NCI-H526 treated with DMSO at 0.1 percent for 48 hours (cell line): ENCODE measurements at regions not wholly inside any gene's neighbourhood (a gene's known extent, or its start where the extent isn't known, plus 50 kb on each side); places are given as distances from the start of the nearest gene placed in this dataset.
"Not testable (repeated sequence)": the region's sequence is repeated elsewhere in the genome, so short reads cannot be mapped to it uniquely, and the experiment has no call there.

ENCODE experiments used
- DNase-seq: peaks from one replicate; lab custom pipeline; 2025; lab: John Stamatoyannopoulos, UW

DNA sequence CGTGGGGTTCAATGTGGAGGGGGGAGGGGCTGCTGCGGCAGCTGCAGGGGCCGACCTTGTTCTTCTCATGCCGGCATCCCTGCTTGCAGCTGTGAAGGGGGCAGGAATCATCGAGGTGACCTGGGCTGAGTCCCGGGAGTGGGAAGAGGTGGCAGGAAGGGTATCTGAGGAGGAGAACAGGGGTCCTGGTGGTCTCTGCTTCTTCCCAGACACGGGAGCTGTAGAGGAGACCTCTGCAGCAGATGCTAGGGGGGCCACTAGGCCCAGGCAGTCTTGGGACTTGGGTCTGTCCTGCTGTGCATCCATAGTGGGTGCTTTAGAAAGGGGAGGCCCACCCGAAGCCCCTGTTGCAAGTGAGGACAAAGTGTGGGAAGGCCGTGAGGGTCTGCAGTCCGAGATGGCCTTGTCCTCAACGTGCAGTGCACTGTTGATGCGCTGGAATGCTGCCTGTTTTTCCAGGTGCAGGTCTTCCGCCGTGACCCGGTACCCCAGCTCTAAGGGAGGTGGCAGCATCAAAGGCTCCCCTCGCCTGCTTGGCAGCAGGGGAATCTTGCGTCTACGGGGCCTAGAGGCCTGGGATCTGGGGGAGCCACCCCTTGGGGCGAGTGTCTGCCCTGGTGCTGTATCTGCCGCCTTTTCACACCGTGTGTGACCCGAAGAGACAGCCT lies 1370.0 kb downstream of the CDH12 start:
- DNase-seq, result not testable (repeated sequence)

DNA sequence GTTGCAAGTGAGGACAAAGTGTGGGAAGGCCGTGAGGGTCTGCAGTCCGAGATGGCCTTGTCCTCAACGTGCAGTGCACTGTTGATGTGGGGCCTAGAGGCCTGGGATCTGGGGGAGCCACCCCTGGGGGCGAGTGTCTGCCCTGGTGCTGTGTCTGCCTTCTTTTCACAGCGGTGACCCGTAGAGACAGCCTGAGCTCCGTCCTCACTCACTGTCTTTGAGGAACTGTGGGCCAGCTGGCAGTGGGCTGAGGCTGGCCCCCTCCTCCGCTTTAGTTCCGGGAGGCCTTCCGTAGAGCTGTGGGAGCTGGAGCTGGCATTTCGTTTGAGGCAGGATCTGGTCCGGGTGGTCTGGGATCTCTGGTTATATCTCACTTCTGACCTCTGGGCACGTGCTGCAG lies 1370.6 kb downstream of the CDH12 start:
- DNase-seq, result not testable (repeated sequence)

DNA sequence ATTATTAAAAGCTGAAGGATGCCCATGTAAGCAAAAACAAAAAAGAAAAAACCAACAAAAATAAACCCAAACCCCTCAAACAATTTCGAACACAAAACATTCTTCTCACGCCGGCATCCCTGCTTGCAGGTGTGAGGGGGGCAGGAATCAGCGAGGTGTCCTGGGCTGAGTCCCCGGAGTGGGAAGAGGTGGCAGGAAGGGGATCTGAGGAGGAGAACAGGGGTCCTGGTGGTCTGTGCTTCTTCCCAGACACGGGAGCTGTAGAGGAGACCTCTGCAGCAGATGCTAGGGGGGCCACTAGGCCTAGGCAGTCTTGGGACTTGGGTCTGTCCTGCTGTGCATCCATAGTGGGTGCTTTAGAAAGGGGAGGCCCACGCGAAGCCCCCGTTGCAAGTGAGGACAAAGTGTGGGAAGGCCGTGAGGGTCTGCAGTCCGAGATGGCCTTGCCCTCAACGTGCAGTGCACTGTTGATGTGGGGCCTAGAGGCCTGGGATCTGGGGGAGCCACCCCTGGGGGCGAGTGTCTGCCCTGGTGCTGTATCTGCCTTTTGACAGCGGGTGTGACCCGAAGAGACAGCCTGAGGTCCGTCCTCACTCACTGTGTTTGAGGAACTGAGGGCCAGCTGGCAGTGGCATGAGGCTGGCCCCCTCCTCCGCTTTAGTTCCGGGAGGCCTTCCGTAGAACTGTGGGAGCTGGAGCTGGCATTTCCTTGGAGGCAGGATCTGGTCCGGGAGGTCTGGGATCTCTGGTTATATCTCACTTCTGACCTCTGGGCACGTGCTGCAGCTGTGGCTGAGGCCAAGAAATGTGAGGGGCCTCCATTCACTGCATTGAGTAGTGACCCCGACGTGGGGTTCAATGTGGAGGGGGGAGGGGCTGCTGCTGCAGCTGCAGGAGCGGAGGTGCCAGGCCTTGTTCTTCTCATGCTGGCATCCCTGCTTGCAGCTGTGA lies 1371.5 kb downstream of the CDH12 start:
- not testable (repeated sequence) for DNase-seq

DNA sequence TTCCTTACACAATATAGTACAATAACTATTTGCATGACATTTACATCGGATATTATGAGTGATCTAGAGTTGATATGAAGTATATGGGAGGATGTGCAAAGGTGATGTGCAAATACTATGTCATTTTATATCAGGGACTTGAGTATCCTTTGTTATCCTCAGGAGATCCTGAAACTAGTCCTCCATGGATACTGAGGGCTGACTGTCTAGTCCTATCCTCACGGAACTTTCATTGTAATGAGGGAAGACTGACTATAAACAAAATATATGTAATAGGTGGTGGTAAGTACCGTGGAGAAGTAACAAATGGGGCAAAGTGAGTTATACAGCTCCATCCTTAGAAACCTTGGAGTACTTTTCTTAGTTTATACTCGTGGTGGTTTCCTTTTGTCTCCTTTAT lies 1373.1 kb downstream of the CDH12 start:
- DNase-seq, result not testable (repeated sequence)

DNA sequence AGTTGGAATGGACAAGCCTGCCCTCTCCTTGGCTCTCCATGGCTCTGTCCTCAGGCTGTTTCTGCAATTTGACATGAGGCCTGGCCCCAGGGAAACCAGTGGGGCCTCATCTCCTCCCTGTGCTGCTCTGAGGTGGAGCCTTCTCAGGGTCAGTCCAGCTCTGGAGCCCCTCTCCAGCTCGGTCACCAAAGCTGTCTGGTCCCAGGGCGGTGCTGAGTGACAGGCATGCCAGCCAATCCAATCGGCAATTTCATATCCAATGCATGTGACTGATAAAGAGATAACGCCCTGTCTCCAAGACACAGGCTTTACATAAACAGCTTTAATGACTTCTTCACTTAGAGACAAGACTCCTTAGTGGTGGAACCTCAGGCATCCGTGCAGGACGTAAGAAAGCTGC lies 1379.2 kb downstream of the CDH12 start:
- not testable (repeated sequence) for DNase-seq

DNA sequence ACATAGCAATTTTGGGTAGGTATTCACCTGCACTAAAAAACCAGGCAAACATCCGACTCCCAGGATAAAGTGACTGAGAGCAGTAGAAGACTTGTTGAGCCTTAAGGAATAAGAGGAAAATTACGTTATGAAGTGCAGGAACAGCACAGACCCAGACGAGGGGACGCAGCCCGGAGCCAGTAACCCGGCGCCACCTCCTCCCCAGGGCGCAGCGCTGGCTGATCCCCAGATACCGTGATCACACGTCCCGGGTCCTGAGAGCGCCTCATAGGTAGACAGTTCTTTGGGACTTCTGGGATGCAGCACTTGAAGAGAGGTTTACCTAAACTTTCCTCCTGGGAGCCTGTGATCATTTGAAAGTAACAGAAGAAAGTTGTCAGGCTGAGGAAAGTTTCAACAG lies 1379.7 kb downstream of the CDH12 start:
- DNase-seq, result not testable (repeated sequence)

DNA sequence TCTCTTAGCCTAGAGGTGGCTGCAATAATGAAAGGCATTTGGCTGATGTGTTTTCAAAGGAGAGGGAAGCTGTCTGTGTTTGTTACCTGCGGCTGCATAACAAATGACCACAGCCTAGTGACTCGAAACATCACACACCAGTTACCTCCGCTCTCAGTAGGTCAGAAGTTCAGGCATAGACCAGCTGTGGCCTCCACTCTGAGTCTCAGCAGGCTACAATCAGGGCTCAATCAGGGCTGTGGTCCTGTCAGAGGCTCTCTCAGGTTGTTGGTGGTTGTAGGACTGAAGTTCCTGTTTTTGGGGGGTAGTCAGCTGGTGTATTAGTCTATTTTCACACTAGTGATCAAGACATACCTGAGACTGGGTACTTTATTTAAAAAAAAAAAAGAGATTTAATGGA lies 1381.5 kb downstream of the CDH12 start:
- DNase-seq, result not testable (repeated sequence)

DNA sequence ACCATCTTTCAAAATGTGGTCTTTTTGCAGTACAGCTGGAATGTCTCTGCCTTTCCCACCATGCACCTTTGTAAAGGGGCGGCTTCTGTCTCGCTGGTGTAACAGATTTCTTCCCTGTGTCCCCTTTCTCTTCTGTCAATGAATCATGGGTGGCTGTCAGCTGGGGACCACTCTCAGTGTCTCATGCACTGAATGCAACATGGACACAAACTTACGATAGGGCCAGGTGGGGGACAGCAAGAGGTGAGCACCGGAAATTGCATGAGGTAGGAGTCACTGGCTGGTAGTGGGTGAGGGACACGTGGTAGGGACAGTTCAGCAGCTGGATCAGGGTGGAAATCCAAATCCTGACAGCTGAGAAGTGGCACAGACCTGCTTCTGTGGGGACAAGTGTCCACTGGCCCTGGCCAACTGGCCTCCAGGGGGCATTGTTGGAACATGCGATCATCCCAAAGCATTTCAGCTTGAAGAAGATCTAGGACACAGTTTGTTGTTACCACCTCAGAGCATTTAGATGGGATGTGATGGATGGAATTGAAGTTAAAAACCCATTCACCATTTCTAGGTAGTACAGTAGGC lies 1383.5 kb downstream of the CDH12 start:
- DNase-seq, result not testable (repeated sequence)

DNA sequence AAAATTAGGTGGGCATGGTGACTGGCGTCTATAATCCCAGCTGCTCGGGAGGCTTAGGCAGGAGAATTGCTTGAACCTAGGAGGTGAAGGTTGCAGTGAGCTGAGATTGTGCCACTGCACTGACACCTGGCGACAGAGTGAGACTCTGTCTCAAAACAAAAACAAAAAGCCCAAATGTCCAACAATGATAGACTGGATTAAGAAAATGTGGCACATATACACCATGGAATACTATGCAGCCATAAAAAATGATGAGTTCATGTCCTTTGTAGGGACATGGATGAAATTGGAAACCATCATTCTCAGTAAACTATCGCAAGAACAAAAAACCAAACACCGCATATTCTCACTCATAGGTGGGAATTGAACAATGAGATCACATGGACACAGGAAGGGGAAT lies 1385.6 kb downstream of the CDH12 start:
- not testable (repeated sequence) for DNase-seq

DNA sequence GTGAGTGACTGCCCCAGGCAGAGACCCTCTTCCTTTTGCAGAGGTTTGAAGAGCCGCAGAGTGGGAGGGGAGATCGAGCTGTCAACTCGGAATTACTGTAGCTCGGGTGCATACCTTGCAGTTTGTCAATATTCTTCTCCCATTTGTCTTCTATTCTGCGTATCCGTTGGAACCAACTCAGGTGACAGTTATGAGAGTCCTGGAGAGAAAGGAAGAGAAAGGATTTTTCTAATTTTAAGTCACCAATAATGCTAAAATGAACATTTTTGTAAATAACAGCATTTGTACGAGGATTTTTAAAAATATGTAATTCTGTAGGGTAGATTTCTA lies 1393.4 kb downstream of the CDH12 start:
- DNase-seq, result not testable (repeated sequence)

DNA sequence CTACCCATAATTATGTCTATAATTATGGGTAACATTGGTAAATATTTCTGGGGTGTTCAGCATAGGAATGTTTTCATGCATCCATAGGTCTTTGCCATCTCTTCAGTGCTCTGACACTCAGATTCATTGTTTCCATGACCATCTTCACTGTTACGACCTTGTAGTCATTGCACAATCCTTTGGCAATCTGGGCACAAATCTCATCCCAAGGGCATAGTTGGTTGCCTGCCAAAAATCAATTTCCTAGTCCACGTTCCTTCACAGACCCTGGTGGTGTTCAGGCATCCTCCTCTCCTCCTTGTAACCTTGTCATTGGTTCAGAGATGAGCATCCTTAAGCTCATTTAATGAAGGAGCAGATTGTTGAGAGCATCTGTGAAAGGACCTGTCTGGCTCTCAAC lies 1400.7 kb downstream of the CDH12 start:
- DNase-seq, result no peak

DNA sequence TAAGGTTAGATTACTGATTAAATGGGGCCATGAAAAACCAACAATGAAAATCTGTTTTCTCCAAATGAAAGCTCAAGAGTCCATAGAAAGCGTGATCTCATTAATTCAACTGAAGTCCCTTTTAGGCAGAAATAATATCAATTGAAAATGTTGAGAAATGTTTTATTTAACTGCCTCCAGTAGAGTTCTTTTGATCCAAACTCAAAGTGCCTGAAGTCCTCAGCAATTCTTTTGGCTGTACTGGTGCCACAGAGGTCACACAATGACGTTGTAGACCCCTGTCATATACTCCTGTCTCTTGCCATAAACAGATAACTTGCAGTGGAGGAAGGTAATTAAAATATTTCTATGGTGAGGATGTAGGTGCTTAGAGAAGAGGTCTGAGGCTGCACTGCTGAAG lies 1420.5 kb downstream of the CDH12 start:
- DNase-seq, result no peak

DNA sequence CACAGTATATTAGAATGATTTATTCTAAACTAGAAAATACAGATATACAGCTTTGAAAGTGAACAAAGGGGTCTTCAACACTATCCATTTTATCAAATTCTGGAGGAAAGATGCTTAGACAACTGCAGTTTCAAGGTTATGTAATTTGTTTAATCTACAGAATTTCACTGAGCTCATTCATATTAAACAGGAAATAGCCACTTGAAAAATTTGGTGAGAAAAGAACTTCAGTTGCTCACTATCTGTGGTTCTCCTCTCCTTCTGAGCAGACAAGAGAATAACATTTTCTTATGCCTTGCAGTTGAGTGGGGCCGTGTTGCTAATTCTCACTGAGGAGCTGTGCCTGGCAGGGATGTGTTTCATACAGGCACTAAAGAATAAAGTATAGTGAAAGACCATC lies 1428.2 kb downstream of the CDH12 start:
- DNase-seq, result no peak

DNA sequence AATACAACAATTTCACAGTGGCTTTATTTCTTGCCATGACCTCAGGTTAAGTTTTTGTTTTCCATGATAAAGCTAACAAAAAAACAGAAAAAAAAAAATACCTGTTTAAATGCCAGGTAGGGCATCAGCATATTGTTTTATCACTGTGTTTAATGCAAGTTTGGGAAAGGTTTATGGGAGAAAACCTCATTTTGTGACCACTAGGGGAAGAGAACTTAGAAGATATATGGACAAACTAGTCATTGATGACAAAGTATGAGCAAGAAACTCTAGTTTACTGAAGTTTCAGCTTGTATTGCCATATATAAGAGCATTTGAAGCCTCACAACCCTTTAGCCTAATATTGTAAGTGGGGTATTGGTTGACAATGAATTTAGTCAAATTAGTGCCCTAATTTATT lies 1431.4 kb upstream of the CDH18 start:
- DNase-seq, result no peak

DNA sequence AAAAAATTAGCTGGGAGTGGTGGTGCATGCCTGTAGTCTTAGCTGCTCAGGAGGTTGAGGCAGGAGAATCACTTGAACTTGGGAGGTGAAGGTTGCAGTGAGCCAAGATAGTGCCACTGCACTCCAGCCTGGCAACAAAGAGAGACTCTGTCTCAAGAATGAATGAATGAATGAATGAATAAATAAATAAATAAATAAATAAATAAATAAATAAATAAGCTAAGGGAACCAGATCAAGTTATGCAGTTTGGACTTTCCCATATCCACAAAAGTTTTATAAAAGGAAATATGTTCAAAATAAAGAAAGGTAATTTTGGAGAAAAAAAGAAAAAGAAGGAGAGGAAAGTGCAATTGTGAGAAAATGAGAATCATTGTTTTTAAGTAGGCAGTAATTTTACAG lies 1414.1 kb upstream of the CDH18 start:
- DNase-seq, result not testable (repeated sequence)

DNA sequence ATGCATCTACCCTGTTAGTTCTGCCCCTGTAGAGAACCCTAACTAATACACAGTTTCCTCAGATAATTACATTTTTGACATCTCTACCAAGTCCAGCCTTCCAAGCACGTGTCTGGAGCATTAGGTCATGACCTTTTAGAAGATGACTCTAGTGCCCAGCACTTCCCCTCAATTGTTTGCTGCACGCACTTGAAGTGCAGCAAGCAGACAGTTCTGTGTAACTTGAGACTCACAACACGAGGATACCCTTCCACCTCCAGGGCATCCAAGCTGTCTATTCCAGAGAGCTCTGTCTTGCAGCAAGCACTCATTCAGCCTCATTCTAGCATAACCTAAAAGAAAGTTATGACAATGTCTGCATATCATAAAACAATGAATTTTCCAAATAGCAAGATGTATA lies 1410.5 kb upstream of the CDH18 start:
- no peak for DNase-seq

DNA sequence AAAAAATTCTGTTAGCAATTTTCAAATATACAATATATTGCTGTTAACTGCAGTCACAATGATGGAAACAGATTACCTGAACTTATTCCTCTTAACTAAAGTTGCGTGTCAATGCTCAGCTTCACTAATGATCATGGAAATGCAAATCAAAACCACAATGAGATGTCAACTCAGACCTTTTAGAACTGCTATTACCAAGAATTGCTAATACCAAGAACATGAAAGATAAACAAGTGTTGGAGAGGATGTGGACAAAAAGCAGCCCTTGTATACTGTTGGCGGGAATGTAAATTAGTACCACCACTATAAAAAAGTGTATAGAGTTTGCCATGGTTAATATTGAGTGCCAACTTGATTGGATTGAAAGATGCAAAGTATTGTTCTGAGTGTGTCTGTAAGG lies 1409.7 kb upstream of the CDH18 start:
- DNase-seq, result no peak

DNA sequence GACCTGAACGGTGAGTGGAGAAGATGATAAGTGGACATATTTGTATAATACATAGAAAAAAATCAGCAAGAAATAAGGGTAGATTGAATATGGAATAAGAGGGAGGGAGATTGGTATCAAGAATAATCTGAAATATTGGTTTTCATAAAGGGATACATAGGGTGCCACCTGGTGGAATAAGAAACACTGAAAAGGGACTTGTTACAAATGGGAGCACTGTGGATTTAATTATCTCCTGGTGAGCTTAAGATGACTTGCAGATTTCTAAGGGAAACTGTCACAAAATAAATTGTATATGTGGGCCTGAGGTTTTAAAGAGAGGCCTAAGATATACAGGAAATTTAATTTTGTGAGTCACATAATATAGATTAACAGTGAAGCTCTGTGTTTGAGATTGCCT lies 1403.5 kb upstream of the CDH18 start:
- no peak for DNase-seq

DNA sequence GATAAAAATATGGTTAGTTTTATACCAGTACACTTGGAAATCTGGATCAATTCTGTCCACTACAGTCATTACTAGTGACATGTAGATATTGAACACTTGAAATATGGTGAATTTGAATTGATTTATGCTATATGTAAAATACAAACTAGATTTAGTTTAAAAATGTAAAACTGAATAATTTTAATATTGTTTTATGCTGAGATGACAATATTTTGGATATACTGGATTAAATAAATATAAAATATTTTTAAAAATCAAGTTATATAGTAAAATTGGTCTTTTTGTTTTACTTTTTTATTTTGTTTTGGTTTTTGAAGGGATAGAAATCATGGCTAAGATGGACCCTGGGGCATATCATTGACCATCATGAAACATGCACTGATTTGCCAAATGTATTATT lies 1372.8 kb upstream of the CDH18 start:
- not testable (repeated sequence) for DNase-seq

DNA sequence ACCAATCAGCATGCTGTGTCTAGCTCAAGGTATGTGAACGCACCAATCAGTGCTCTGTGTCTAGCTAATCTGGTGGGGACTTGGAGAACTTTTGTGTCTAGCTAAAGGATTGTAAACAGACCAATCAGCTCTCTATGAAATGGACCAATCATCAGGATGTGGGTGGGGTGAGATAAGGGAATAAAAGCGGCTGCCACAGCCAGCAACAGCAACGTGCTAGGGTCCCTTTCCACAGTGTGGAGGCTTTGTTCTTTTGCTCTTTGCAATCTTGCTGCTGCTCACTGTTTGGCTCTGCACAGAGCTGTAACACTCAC lies 1353.9 kb upstream of the CDH18 start:
- DNase-seq, result not testable (repeated sequence)

DNA sequence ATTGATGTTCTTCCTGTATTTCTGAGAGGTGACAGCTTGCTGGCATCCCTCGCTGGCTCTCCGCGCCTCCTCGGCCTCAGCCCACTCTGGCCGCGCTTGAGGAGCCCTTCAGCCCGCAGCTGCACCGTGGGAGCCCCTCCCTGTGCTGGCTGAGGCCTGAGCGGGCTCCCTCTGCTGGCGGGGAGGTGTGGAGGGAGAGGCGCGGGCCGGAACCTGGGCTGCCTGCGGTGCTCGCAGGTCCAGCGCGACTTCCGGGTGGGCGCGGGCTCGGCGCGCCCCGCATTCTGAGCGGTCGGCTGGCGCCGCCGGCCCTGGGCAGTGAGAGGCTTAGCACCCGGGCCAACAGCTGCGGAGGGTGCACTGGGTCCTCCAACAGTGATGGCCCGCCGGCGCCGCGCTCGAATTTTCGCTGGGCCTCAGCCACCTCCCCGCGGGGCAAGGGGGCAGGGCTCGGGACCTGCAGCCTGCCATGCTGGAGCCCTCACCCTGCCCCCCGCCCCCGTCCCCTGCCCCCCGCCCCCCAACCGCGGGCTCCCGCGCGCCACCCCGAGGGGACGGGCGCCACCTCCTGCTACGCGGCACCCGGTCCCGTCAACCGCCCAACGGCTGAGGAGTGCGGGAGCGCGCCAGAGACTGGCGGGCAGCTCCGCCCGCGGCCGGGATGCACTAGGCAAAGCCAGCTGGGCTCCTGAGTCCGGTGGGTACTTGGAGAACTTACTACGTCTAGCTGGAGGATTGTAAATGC lies 1353.4 kb upstream of the CDH18 start:
- DNase-seq, result not testable (repeated sequence)

DNA sequence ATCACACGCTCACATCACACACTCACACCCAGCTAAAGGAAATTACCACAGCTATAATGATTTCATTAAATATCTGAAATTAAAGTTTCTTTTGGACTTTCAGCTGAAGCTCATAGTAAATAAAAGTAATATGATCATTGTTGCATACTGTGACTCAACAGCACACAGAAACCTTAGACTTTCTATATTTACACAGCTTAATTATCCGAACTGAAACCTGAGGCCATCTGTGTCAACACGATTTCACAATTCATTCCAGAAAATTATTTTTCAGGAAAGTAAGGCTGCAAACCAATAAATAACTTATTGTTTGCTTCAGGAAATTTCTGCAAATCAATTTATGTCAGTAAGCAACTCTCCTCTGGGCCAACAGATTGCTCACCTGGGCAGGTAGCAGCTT lies 1352.2 kb upstream of the CDH18 start:
- DNase-seq, result peak; percentile 20
